WTC11 (cell line): ENCODE measurements at regions not wholly inside any gene's neighbourhood (a gene's known extent, or its start where the extent isn't known, plus 50 kb on each side); places are given as distances from the start of the nearest gene placed in this dataset.

Source experiments
- ATAC-seq: fragments of 200-7000 bp; cut with Tn5 transposase; 2 replicates; pipeline ENCODE4 v1.10.0; 2021; ENCODE audit warnings: mild to moderate bottlenecking, moderate library complexity
- CTCF ChIA-PET: fragments of 300-600 bp; sonication (Branson Sonifier 250); formaldehyde crosslinking; loops from one replicate; lab custom pipeline; 2021; ENCODE audit warnings: antibody characterized with exemption; lab: Charles Lee
- POLR2A ChIA-PET: fragments of 350-600 bp; sonication (Branson Sonifier 250); formaldehyde crosslinking; loops from one replicate; lab custom pipeline; 2021; ENCODE audit warnings: antibody characterized with exemption; lab: Charles Lee
- DNase-seq: peaks from one replicate; pipeline ENCODE4 v3.0.0; 2021; ENCODE audit warnings: low spot score
- H3K27ac Mint-ChIP-seq: 2 replicates; pipeline ENCODE4 v1.8.0; 2021; ENCODE audit warnings: mixed read lengths
- H3K27me3 Mint-ChIP-seq: 2 replicates; pipeline ENCODE4 v1.8.0; 2021; ENCODE audit warnings: low read depth, mild to moderate bottlenecking, moderate library complexity, mixed read lengths
- H3K36me3 Mint-ChIP-seq: 2 replicates; pipeline ENCODE4 v1.8.0; 2021; ENCODE audit warnings: mixed read lengths
- H3K4me1 Mint-ChIP-seq: 2 replicates; pipeline ENCODE4 v1.8.0; 2022; ENCODE audit warnings: mixed read lengths
- H3K4me3 Mint-ChIP-seq: 2 replicates; pipeline ENCODE4 v1.8.0; 2021; ENCODE audit warnings: mild to moderate bottlenecking, moderate library complexity, mixed read lengths
- H3K9me3 Mint-ChIP-seq: 2 replicates; pipeline ENCODE4 v1.8.0; 2021; ENCODE audit warnings: mixed read lengths
- CBFB ChIP-seq: sonication (generic); formaldehyde crosslinking; IDR thresholded peaks from 2 replicates; pipeline ENCODE4 v1.8.1; 2022; ENCODE audit warnings: mild to moderate bottlenecking, low read depth, missing genetic modification reagents
- CREB1 ChIP-seq: sonication (generic); formaldehyde crosslinking; IDR thresholded peaks from 2 replicates; pipeline ENCODE4 v1.8.0; 2023; ENCODE audit warnings: mild to moderate bottlenecking, missing genetic modification reagents
- E2F4 ChIP-seq: sonication (generic); formaldehyde crosslinking; IDR thresholded peaks from 2 replicates; pipeline ENCODE4 v1.8.1; 2022; ENCODE audit warnings: low read depth, mild to moderate bottlenecking, moderate library complexity, missing genetic modification reagents, borderline replicate concordance
- ETV6 ChIP-seq: sonication (generic); formaldehyde crosslinking; IDR thresholded peaks from 2 replicates; pipeline ENCODE4 v1.8.1; 2022; ENCODE audit warnings: mild to moderate bottlenecking, missing genetic modification reagents
- FOXJ3 ChIP-seq: sonication (generic); formaldehyde crosslinking; IDR thresholded peaks from 2 replicates; pipeline ENCODE4 v1.9.0; 2021; ENCODE audit warnings: missing genetic modification reagents, mild to moderate bottlenecking, borderline replicate concordance
- FOXK1 ChIP-seq: sonication (generic); formaldehyde crosslinking; IDR thresholded peaks from 2 replicates; pipeline ENCODE4 v1.8.0; 2022; ENCODE audit warnings: mild to moderate bottlenecking, moderate library complexity, missing genetic modification reagents
- GABPB1 ChIP-seq: sonication (generic); formaldehyde crosslinking; IDR thresholded peaks from 2 replicates; pipeline ENCODE4 v1.8.1; 2023; ENCODE audit warnings: mild to moderate bottlenecking, missing genetic modification reagents
- IRF2 ChIP-seq: sonication (generic); formaldehyde crosslinking; IDR thresholded peaks from 2 replicates; pipeline ENCODE4 v1.8.0; 2022; ENCODE audit warnings: low read depth, missing genetic modification reagents, borderline replicate concordance
- JUN ChIP-seq: sonication (generic); formaldehyde crosslinking; IDR thresholded peaks from 2 replicates; pipeline ENCODE4 v1.8.0; 2023; ENCODE audit warnings: mild to moderate bottlenecking, missing genetic modification reagents
- OVOL2 ChIP-seq: fragments of 250-450 bp; sonication (Bioruptor Pico); IDR thresholded peaks from 2 replicates; pipeline ENCODE4 v1.9.0; 2021; ENCODE audit warnings: mild to moderate bottlenecking, borderline replicate concordance
- PRDM15 ChIP-seq: sonication (generic); formaldehyde crosslinking; IDR thresholded peaks from 2 replicates; pipeline ENCODE4 v1.8.0; 2022; ENCODE audit warnings: missing genetic modification reagents
- RELA ChIP-seq: sonication (generic); formaldehyde crosslinking; IDR thresholded peaks from 2 replicates; pipeline ENCODE4 v1.8.1; 2022; ENCODE audit warnings: missing genetic modification reagents, mild to moderate bottlenecking, borderline replicate concordance
- SMAD4 ChIP-seq: sonication (generic); formaldehyde crosslinking; IDR thresholded peaks from 2 replicates; pipeline ENCODE4 v1.8.0; 2022; ENCODE audit warnings: mild to moderate bottlenecking, missing genetic modification reagents
- SOX15 ChIP-seq: fragments of 250-450 bp; sonication (Bioruptor Pico); IDR thresholded peaks from 2 replicates; pipeline ENCODE4 v1.9.0; 2021; ENCODE audit warnings: mild to moderate bottlenecking
- TEAD1 ChIP-seq: sonication (generic); formaldehyde crosslinking; IDR thresholded peaks from 2 replicates; pipeline ENCODE4 v1.8.0; 2022; ENCODE audit warnings: mild to moderate bottlenecking, missing genetic modification reagents
- TP53 ChIP-seq: sonication (generic); formaldehyde crosslinking; IDR thresholded peaks from 2 replicates; pipeline ENCODE4 v1.8.1; 2023; ENCODE audit warnings: mild to moderate bottlenecking, missing genetic modification reagents
- ZNF396 ChIP-seq: fragments of 250-450 bp; sonication (Bioruptor Pico); IDR thresholded peaks from 2 replicates; pipeline ENCODE4 v1.8.0; 2021; ENCODE audit warnings: mild to moderate bottlenecking, moderate library complexity, borderline replicate concordance
- ZNF425 ChIP-seq: fragments of 250-450 bp; sonication (Bioruptor Pico); conservative IDR thresholded peaks from 2 replicates; pipeline ENCODE4 v1.9.0; 2021; ENCODE audit warnings: mild to moderate bottlenecking
- ZNF512 ChIP-seq: sonication (generic); formaldehyde crosslinking; IDR thresholded peaks from 2 replicates; pipeline ENCODE4 v1.8.1; 2022; ENCODE audit warnings: missing genetic modification reagents, borderline replicate concordance

GRCh38 chr12:113630625-113631024, 159.0 kb upstream of the LHX5 start:
- no peak overlapping the region for H3K27ac Mint-ChIP-seq
- H3K4me3 Mint-ChIP-seq: no peak overlapping the region
- POLR2A ChIA-PET: no interaction called here
- no peak for TF ChIP-seq JUN (CRISPR knock-in tag)
- TF ChIP-seq SOX15 (CRISPR knock-in tag): no peak
- TF ChIP-seq FOXJ3 (CRISPR knock-in tag): no peak
- TF ChIP-seq E2F4: no peak
- TF ChIP-seq PRDM15 (CRISPR knock-in tag): no peak
- no peak for TF ChIP-seq TEAD1 (CRISPR knock-in tag)
- no peak for TF ChIP-seq ZNF512 (CRISPR knock-in tag)
- TF ChIP-seq ZNF425: no peak
- no peak for TF ChIP-seq CBFB (CRISPR knock-in tag)
- TF ChIP-seq IRF2 (CRISPR knock-in tag): no peak
- no peak for TF ChIP-seq SMAD4
- no peak for TF ChIP-seq RELA
- no peak for TF ChIP-seq OVOL2 (CRISPR knock-in tag)
- no peak for TF ChIP-seq ETV6
- no peak for DNase-seq
- no peak for ATAC-seq
- H3K36me3 Mint-ChIP-seq: peaks cover 47% of the 10 kb centered on the region
- peaks cover 21% of the 10 kb centered on the region for H3K4me1 Mint-ChIP-seq
- peaks cover 51% of the 10 kb centered on the region for H3K9me3 Mint-ChIP-seq
- CTCF ChIA-PET: no interaction called here
- peaks cover 7% of the 10 kb centered on the region for H3K27me3 Mint-ChIP-seq

GRCh38 chr12:113625499-113625898, 153.8 kb upstream of the LHX5 start:
- POLR2A ChIA-PET: no interaction called here
- no peak for DNase-seq
- Mint-ChIP-seq H3K27me3 (peaks cover 3% of the 10 kb centered on the region), H3K27ac (no peak overlapping the region), H3K4me1 (peaks cover 11% of the 10 kb centered on the region; the same call in 1 of the 2 replicates), H3K36me3 (peaks cover 46% of the 10 kb centered on the region), H3K9me3 (peaks cover 58% of the 10 kb centered on the region), H3K4me3 (no peak overlapping the region)
- ATAC-seq: no peak
- TF ChIP-seq GABPB1 (CRISPR knock-in tag): no peak
- CTCF ChIA-PET: no interaction called here

- Mint-ChIP-seq H3K9me3 (peaks cover 27% of the 10 kb centered on the region), H3K4me1 (peaks cover 14% of the 10 kb centered on the region; the same call in 1 of the 2 replicates), H3K27me3 (no peaks in the 10 kb centered on the region; the same call in 1 of the 2 replicates), H3K4me3 (no peak overlapping the region), H3K27ac (no peak overlapping the region), H3K36me3 (peaks cover 16% of the 10 kb centered on the region)
- POLR2A ChIA-PET: no interaction called here
- ATAC-seq (peak; percentile 39), DNase-seq (no peak)
- CTCF ChIA-PET: interaction anchor here (1.2 kb wide), 1 partner anchor 18 kb away, joined by 3 read pairs; no protein-coding TSS in a partner anchor
- TF ChIP-seq ZNF396 (CRISPR knock-in tag): no peak
- no peak for TF ChIP-seq CREB1 (CRISPR knock-in tag)
- no peak for TF ChIP-seq IRF2 (CRISPR knock-in tag)
- no peak for TF ChIP-seq FOXK1 (CRISPR knock-in tag)
- TF ChIP-seq SMAD4: no peak
- no peak for TF ChIP-seq TP53
- TF ChIP-seq, all 79 proteins: peak for 0
Observed at GRCh38 chr12:113622410-113622809, 150.7 kb upstream of the LHX5 start.
